Progenitor cell of endocrine pancreas (in vitro differentiated cells): ENCODE measurements at regions not wholly inside any gene's neighbourhood (a gene's known extent, or its start where the extent isn't known, plus 50 kb on each side); places are given as distances from the start of the nearest gene placed in this dataset.

Source experiments
- DNase-seq: peaks from one replicate; pipeline ENCODE4 v3.0.0; 2021; ENCODE audit warnings: low spot score; ENCODE audit not compliant: unreplicated experiment
- H3K27ac Mint-ChIP-seq: 2 replicates; pipeline ENCODE4 v1.8.0; 2021; ENCODE audit warnings: mild to moderate bottlenecking, moderate library complexity, mixed read lengths
- H3K27me3 Mint-ChIP-seq: 2 replicates; pipeline ENCODE4 v1.8.0; 2021; ENCODE audit warnings: mixed read lengths
- H3K36me3 Mint-ChIP-seq: 2 replicates; pipeline ENCODE4 v1.8.0; 2022; ENCODE audit warnings: mixed read lengths; ENCODE audit not compliant: insufficient read depth
- H3K4me1 Mint-ChIP-seq: 2 replicates; pipeline ENCODE4 v1.8.0; 2021; ENCODE audit warnings: low read depth, mixed read lengths
- H3K4me3 Mint-ChIP-seq: 2 replicates; pipeline ENCODE4 v1.8.0; 2021; ENCODE audit warnings: low read depth, mild to moderate bottlenecking, moderate library complexity, mixed read lengths
- H3K9me3 Mint-ChIP-seq: 2 replicates; pipeline ENCODE4 v1.8.0; 2021; ENCODE audit warnings: low read depth, mixed read lengths
- CTCF ChIP-seq: fragments of 200-600 bp; sonication (generic); IDR thresholded peaks from one replicate; pipeline ENCODE4 v1.5.0; 2021; ENCODE audit warnings: antibody characterized with exemption, mild to moderate bottlenecking; ENCODE audit not compliant: unreplicated experiment

GRCh38 chr5:114221807-114222206 is 140.1 kb upstream of the KCNN2 start:
- no peaks in the 10 kb centered on the region for H3K4me1 Mint-ChIP-seq
- TF ChIP-seq CTCF, result no peak

GRCh38 chr5:114223866-114224265 is 138.0 kb upstream of the KCNN2 start:
- H3K36me3 Mint-ChIP-seq, result no peaks in the 10 kb centered on the region
- TF ChIP-seq CTCF, result peak; percentile 34
- H3K27me3 Mint-ChIP-seq, result no peaks in the 10 kb centered on the region
- DNase-seq, result no peak
- no peaks in the 10 kb centered on the region for H3K4me1 Mint-ChIP-seq
- no peak overlapping the region for H3K4me3 Mint-ChIP-seq
- H3K9me3 Mint-ChIP-seq, result no peaks in the 10 kb centered on the region
- no peak overlapping the region for H3K27ac Mint-ChIP-seq

More at GRCh38 chr5:114221807-114222206, 140.1 kb upstream of the KCNN2 start:
- no peak for DNase-seq
- H3K4me3 Mint-ChIP-seq, result no peak overlapping the region
- H3K36me3 Mint-ChIP-seq, result no peaks in the 10 kb centered on the region
- peaks cover 6% of the 10 kb centered on the region for H3K9me3 Mint-ChIP-seq
- H3K27ac Mint-ChIP-seq, result no peak overlapping the region
- no peaks in the 10 kb centered on the region for H3K27me3 Mint-ChIP-seq

- DNase-seq, result no peak
- Mint-ChIP-seq H3K27ac (no peak overlapping the region), H3K9me3 (no peaks in the 10 kb centered on the region), H3K4me3 (no peak overlapping the region), H3K27me3 (no peaks in the 10 kb centered on the region), H3K4me1 (no peaks in the 10 kb centered on the region), H3K36me3 (no peaks in the 10 kb centered on the region)
- TF ChIP-seq CTCF, result no peak
Observed at GRCh38 chr5:114237766-114238165, 124.1 kb upstream of the KCNN2 start.

- Mint-ChIP-seq H3K9me3 (no peaks in the 10 kb centered on the region), H3K27ac (no peak overlapping the region)
- TF ChIP-seq CTCF, result no peak
Observed at GRCh38 chr5:114238771-114239313, 123.0 kb upstream of the KCNN2 start.

GRCh38 chr5:114243281-114243971 is 118.4 kb upstream of the KCNN2 start:
- H3K9me3 Mint-ChIP-seq, result no peaks in the 10 kb centered on the region
- H3K27ac Mint-ChIP-seq, result no peak overlapping the region
- H3K27me3 Mint-ChIP-seq, result no peaks in the 10 kb centered on the region
- H3K4me3 Mint-ChIP-seq, result no peak overlapping the region
- peaks cover 3% of the 10 kb centered on the region for H3K4me1 Mint-ChIP-seq
- DNase-seq, result no peak
- H3K36me3 Mint-ChIP-seq, result no peaks in the 10 kb centered on the region
- no peak for TF ChIP-seq CTCF

More at GRCh38 chr5:114238771-114239313, 123.0 kb upstream of the KCNN2 start:
- no peak for DNase-seq
- H3K4me1 Mint-ChIP-seq, result peaks cover 3% of the 10 kb centered on the region
- no peaks in the 10 kb centered on the region for H3K27me3 Mint-ChIP-seq
- no peak overlapping the region for H3K4me3 Mint-ChIP-seq
- H3K36me3 Mint-ChIP-seq, result no peaks in the 10 kb centered on the region
